NCI-H69 (cell line): ENCODE measurements at regions not wholly inside any gene's neighbourhood (a gene's known extent, or its start where the extent isn't known, plus 50 kb on each side); places are given as distances from the start of the nearest gene placed in this dataset.
"Not testable (repeated sequence)": the region's sequence is repeated elsewhere in the genome, so short reads cannot be mapped to it uniquely, and the experiment has no call there.

Source experiments
- DNase-seq: peaks from one replicate; lab custom pipeline; 2025; lab: John Stamatoyannopoulos, UW

GRCh38 chr2:145789636-145790035 lies 1269.7 kb upstream of the ZEB2 start:
- no peak for DNase-seq

- not testable (repeated sequence) for DNase-seq
Observed at GRCh38 chr2:145787597-145788361, 1267.9 kb upstream of the ZEB2 start.

GRCh38 chr2:145782607-145783006 lies 1262.7 kb upstream of the ZEB2 start:
- DNase-seq, result not testable (repeated sequence)

GRCh38 chr2:145777914-145778313 lies 1258.0 kb upstream of the ZEB2 start:
- DNase-seq, result no peak

GRCh38 chr2:145777297-145777696 lies 1257.4 kb upstream of the ZEB2 start:
- DNase-seq, result no peak

- DNase-seq, result no peak
Observed at GRCh38 chr2:145775591-145775990, 1255.7 kb upstream of the ZEB2 start.

- DNase-seq, result no peak
Observed at GRCh38 chr2:145771525-145771924, 1251.6 kb upstream of the ZEB2 start.

- DNase-seq, result peak; percentile 56
Observed at GRCh38 chr2:145769011-145769716, 1249.2 kb upstream of the ZEB2 start.

- no peak for DNase-seq
Observed at GRCh38 chr2:145765874-145766273, 1246.0 kb upstream of the ZEB2 start.

- DNase-seq, result peak; percentile 85
Observed at GRCh38 chr2:145764631-145765030, 1244.7 kb upstream of the ZEB2 start.

GRCh38 chr2:145760781-145761649 lies 1241.1 kb upstream of the ZEB2 start:
- DNase-seq, result no peak

GRCh38 chr2:145759228-145759915 lies 1239.5 kb upstream of the ZEB2 start:
- DNase-seq, result no peak

GRCh38 chr2:145757503-145758246 lies 1237.8 kb upstream of the ZEB2 start:
- no peak for DNase-seq

GRCh38 chr2:145755019-145755837 lies 1235.3 kb upstream of the ZEB2 start:
- no peak for DNase-seq

GRCh38 chr2:145753966-145754365 lies 1234.0 kb upstream of the ZEB2 start:
- DNase-seq, result no peak

- no peak for DNase-seq
Observed at GRCh38 chr2:145753041-145753608, 1233.2 kb upstream of the ZEB2 start.

- peak; percentile 40 for DNase-seq
Observed at GRCh38 chr2:145752091-145752806, 1232.3 kb upstream of the ZEB2 start.

- no peak for DNase-seq
Observed at GRCh38 chr2:145751629-145752028, 1231.7 kb upstream of the ZEB2 start.

GRCh38 chr2:145751155-145751554 lies 1231.2 kb upstream of the ZEB2 start:
- DNase-seq, result no peak
